PC-9 (cell line): ENCODE measurements at regions not wholly inside any gene's neighbourhood (a gene's known extent, or its start where the extent isn't known, plus 50 kb on each side); places are given as distances from the start of the nearest gene placed in this dataset.

Source experiments
- BruUV-seq: library from RNA; stranded (reverse); fragments of 400-500 nt; replicated peaks from 2 replicates; lab custom pipeline; 2021; lab: Mats Ljungman, UMichigan
- CTCF ChIA-PET: fragments of 300-600 bp; sonication (Branson Sonifier 250); formaldehyde crosslinking; loops from one replicate; lab custom pipeline; 2022; ENCODE audit warnings: antibody characterized with exemption; lab: Charles Lee
- POLR2A ChIA-PET: fragments of 300-600 bp; sonication (Branson Sonifier 250); formaldehyde crosslinking; loops from one replicate; lab custom pipeline; 2022; ENCODE audit warnings: antibody characterized with exemption; ENCODE audit not compliant: unreplicated experiment; lab: Charles Lee
- DNase-seq, 2 experiments: peaks; one replicate each; pipeline versions ENCODE4 v3.0.0 to v3.0.0-alpha.2; 2015 to 2022; ENCODE audit warnings: mixed read lengths in 1 of 2
- H2AFZ ChIP-seq: fragments of 200-600 bp; sonication (generic); 2 replicates; pipeline ENCODE4 v1.8.1; 2017; ENCODE audit warnings: antibody characterized with exemption
- H3F3A ChIP-seq: fragments of 200-600 bp; sonication (generic); 2 replicates; pipeline ENCODE4 v1.8.1; 2017; ENCODE audit warnings: antibody characterized with exemption, mild to moderate bottlenecking, low read depth; ENCODE audit not compliant: insufficient read depth
- H3K27ac ChIP-seq: fragments of 200-600 bp; sonication (generic); 2 replicates; pipeline ENCODE4 v1.6.1; 2016; ENCODE audit warnings: mixed run types
- H3K27me3 ChIP-seq: fragments of 200-600 bp; sonication (generic); 2 replicates; pipeline ENCODE4 v1.6.1; 2016; ENCODE audit warnings: low read depth, mixed run types; ENCODE audit not compliant: insufficient read depth
- H3K36me3 ChIP-seq: fragments of 200-600 bp; sonication (generic); 2 replicates; pipeline ENCODE4 v1.6.1; 2016; ENCODE audit warnings: low read depth, mixed run types
- H3K4me1 ChIP-seq: fragments of 200-600 bp; sonication (generic); replicated peaks from 2 replicates; pipeline ENCODE4 v1.6.1; 2016; ENCODE audit warnings: mixed run types; ENCODE audit not compliant: insufficient read depth
- H3K4me2 ChIP-seq: fragments of 200-600 bp; sonication (generic); 2 replicates; pipeline ENCODE4 v1.6.1; 2017; ENCODE audit warnings: mixed run types
- H3K4me3 ChIP-seq: fragments of 200-600 bp; sonication (generic); 2 replicates; pipeline ENCODE4 v1.6.1; 2016; ENCODE audit warnings: mixed run types
- H3K79me2 ChIP-seq: fragments of 200-600 bp; sonication (generic); 2 replicates; pipeline ENCODE4 v1.6.1; 2017; ENCODE audit warnings: low read depth, mixed run types
- H3K9me2 ChIP-seq: fragments of 200-600 bp; sonication (generic); 2 replicates; pipeline ENCODE4 v1.8.1; 2017; ENCODE audit warnings: mild to moderate bottlenecking; ENCODE audit not compliant: insufficient read depth
- H3K9me3 ChIP-seq: fragments of 200-600 bp; sonication (generic); 2 replicates; pipeline ENCODE4 v1.8.1; 2016; ENCODE audit warnings: low read depth; ENCODE audit not compliant: insufficient read depth
- H4K20me1 ChIP-seq: fragments of 200-600 bp; sonication (generic); 2 replicates; pipeline ENCODE4 v1.8.1; 2017; ENCODE audit not compliant: insufficient read depth
- CTCF ChIP-seq: fragments of 200-600 bp; sonication (generic); conservative IDR thresholded peaks from 2 replicates; pipeline ENCODE4 v1.6.1; 2017; ENCODE audit warnings: mixed run types, antibody characterized with exemption, mild to moderate bottlenecking, moderate library complexity
- EZH2 ChIP-seq: fragments of 200-600 bp; sonication (generic); IDR thresholded peaks from 2 replicates; pipeline ENCODE4 v1.8.0; 2017; ENCODE audit warnings: antibody characterized with exemption, low read depth
- intact Hi-C: fragments of 100-400 bp; cut with micrococcal nuclease; formaldehyde crosslinking; loops from one replicate; pipeline ENCODE4 v1.10.0; 2022; ENCODE audit not compliant: unreplicated experiment

- Histone ChIP-seq H3K9me3 (peaks cover 3% of the 10 kb centered on the region), H3K36me3 (no peaks in the 10 kb centered on the region), H3K4me3 (no peak overlapping the region), H2AFZ (no peak overlapping the region), H3K4me2 (no peak overlapping the region), H4K20me1 (no peaks in the 10 kb centered on the region), H3K27me3 (no peaks in the 10 kb centered on the region), H3K9me2 (0 out of 2 replicates have a peak, but pooled peaks cover 3% of the 10 kb centered on the region), H3F3A (no peaks in the 10 kb centered on the region), H3K27ac (no peak overlapping the region), H3K4me1 (no peaks in the 10 kb centered on the region), H3K79me2 (no peaks in the 10 kb centered on the region)
- TF ChIP-seq CTCF (no peak), EZH2 (no peak)
- intact Hi-C loops: no loop called here
- no peak for DNase-seq
- BruUV-seq: no TSS peak
- ChIA-PET POLR2A (no interaction called here), CTCF (no interaction called here)
Measured at GRCh38 chr3:106239195-106239697, 370.4 kb upstream of the CBLB start.

GRCh38 chr3:106241593-106241992 lies 372.8 kb upstream of the CBLB start:
- H3K79me2 ChIP-seq: no peaks in the 10 kb centered on the region
- no peak for DNase-seq
- 0 out of 2 replicates have a peak, but pooled peaks cover 3% of the 10 kb centered on the region for H3K9me2 ChIP-seq
- TF ChIP-seq CTCF (no peak), EZH2 (no peak)
- H3F3A ChIP-seq: no peaks in the 10 kb centered on the region
- no peak overlapping the region for H3K27ac ChIP-seq
- no peaks in the 10 kb centered on the region for H4K20me1 ChIP-seq
- H3K4me2 ChIP-seq: no peak overlapping the region
- intact Hi-C loops: no loop called here
- peaks cover 3% of the 10 kb centered on the region for H3K9me3 ChIP-seq
- H3K4me1 ChIP-seq: no peaks in the 10 kb centered on the region
- CTCF ChIA-PET: no interaction called here
- POLR2A ChIA-PET: no interaction called here
- H2AFZ ChIP-seq: peak overlapping the region; percentile 9; the same call in 1 of the 2 replicates
- H3K27me3 ChIP-seq: no peaks in the 10 kb centered on the region
- H3K36me3 ChIP-seq: no peaks in the 10 kb centered on the region
- no TSS peak for BruUV-seq
- H3K4me3 ChIP-seq: no peak overlapping the region

GRCh38 chr3:106242781-106243180 lies 374.0 kb upstream of the CBLB start:
- TF ChIP-seq CTCF (no peak), EZH2 (no peak)
- Histone ChIP-seq H3K4me2 (no peak overlapping the region), H4K20me1 (no peaks in the 10 kb centered on the region), H3K9me2 (0 out of 2 replicates have a peak, but pooled peaks cover 6% of the 10 kb centered on the region), H3K36me3 (no peaks in the 10 kb centered on the region), H3K9me3 (no peaks in the 10 kb centered on the region; the same call in none of the 2 replicates), H3K79me2 (no peaks in the 10 kb centered on the region), H3K4me3 (no peak overlapping the region), H3K27me3 (no peaks in the 10 kb centered on the region), H3K27ac (no peak overlapping the region), H3F3A (no peaks in the 10 kb centered on the region), H2AFZ (peak overlapping the region; percentile 28; the same call in 1 of the 2 replicates), H3K4me1 (no peaks in the 10 kb centered on the region)
- intact Hi-C loops: no loop called here
- ChIA-PET POLR2A (interaction anchor here (0.5 kb wide), 1 partner anchor 121 kb away, joined by 3 read pairs; no protein-coding TSS in a partner anchor), CTCF (no interaction called here)
- no peak for DNase-seq
- BruUV-seq: no TSS peak
